Thyroid gland (tissue), 4 donors: ENCODE measurements at regions not wholly inside any gene's neighbourhood (a gene's known extent, or its start where the extent isn't known, plus 50 kb on each side); places are given as distances from the start of the nearest gene placed in this dataset.

Source experiments
- CTCF ChIP-seq, 6 experiments: fragments of 200-600 bp in 3 of 6; fragments of 450-650 bp in 3 of 6; sonication (generic) in 3 of 6; IDR thresholded peaks; one replicate each; pipeline ENCODE4 v1.5.1; 2016 to 2019; ENCODE audit warnings: antibody characterized with exemption in 6 of 6, mild to moderate bottlenecking in 2 of 6, inconsistent platforms in 1 of 6, moderate library complexity in 1 of 6
- POLR2A ChIP-seq, 2 donors: fragments of 450-650 bp; IDR thresholded peaks; one replicate each; pipeline ENCODE4 v1.6.1; 2017; ENCODE audit warnings: antibody characterized with exemption in 2 of 2, mild to moderate bottlenecking in 2 of 2, moderate library complexity in 1 of 2

DNA sequence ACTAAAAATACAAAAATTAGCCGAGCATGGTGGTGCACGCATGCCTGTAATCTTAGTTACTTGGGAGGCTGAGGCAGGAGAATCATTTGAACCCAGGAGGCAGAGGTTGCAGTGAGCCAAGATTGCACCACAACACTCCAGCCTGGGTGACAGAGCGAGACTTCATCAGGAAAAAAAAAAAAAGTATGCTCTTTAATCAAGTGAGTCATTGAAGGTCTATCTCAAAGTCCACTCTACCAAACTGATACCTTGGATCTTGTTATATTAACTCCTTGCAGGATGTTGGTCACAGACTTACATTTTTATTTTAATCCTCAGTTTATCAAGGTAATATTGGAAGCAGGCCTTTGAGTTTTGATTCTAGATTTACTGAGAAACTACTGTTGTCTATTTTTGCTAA is 348.7 kb downstream of the COL12A1 start:
- no peak for TF ChIP-seq CTCF (IDR thresholded peaks at IDR 0.05)
- TF ChIP-seq POLR2A (IDR thresholded peaks at IDR 0.05) = no peak
